Esophagus squamous epithelium (tissue), 4 donors: ENCODE measurements at regions not wholly inside any gene's neighbourhood (a gene's known extent, or its start where the extent isn't known, plus 50 kb on each side); places are given as distances from the start of the nearest gene placed in this dataset.

ENCODE experiments used
- CTCF ChIP-seq, 6 experiments: fragments of 450-650 bp in 4 of 6; fragments of 200-600 bp in 2 of 6; sonication (generic) in 2 of 6; IDR thresholded peaks; one replicate each; pipeline ENCODE4 v1.5.1; 2016 to 2019; ENCODE audit warnings: antibody characterized with exemption in 6 of 6, mild to moderate bottlenecking in 4 of 6, moderate library complexity in 4 of 6
- POLR2A ChIP-seq, 4 donors: fragments of 450-650 bp; IDR thresholded peaks; one replicate each; pipeline ENCODE4 v1.6.1; 2017; ENCODE audit warnings: antibody characterized with exemption in 4 of 4, mild to moderate bottlenecking in 4 of 4, moderate library complexity in 3 of 4

- TF ChIP-seq CTCF (IDR thresholded peaks at IDR 0.05) (no peak), POLR2A (IDR thresholded peaks at IDR 0.05) (no peak)
Observed at GRCh38 chr18:55013685-55014084, 54.4 kb upstream of the CCDC68 start.
